Hematopoietic multipotent progenitor cell treated with erythropoietin and hydrocortisone succinate and interleukin-3 and kit ligand, for 8 days (in vitro differentiated cells): ENCODE measurements at regions not wholly inside any gene's neighbourhood (a gene's known extent, or its start where the extent isn't known, plus 50 kb on each side); places are given as distances from the start of the nearest gene placed in this dataset.

Experiments
- DNase-seq: peaks from one replicate; pipeline ENCODE4 v3.0.0-alpha.2; 2015

GRCh38 chr11:134677891-134678551 is 266.0 kb upstream of the B3GAT1 start:
- DNase-seq = no peak

- DNase-seq = no peak
These were observed 265.4 kb upstream of the B3GAT1 start for GRCh38 chr11:134677397-134677822.

GRCh38 chr11:134676516-134677287 is 264.7 kb upstream of the B3GAT1 start:
- no peak for DNase-seq

DNA sequence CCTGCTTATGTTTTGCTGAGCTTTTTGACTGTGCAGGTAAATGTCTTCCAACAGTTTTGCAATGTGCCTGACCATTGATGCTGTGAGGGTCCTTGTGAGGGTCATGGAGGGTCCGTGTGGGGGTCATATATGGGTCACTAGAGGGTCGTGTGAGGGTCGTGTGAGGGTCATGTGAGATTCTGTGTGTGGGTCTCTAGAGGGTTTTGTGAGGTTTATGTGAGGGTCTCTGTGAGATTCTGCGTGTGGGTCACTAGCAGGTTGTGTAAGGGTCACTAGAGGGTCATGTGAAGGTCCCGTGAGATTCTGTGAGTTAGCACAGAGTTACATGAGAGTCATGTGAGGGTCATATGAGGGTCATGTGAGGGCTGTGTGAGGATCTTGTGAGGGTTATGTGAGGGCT is 263.9 kb upstream of the B3GAT1 start:
- DNase-seq = no peak

DNA sequence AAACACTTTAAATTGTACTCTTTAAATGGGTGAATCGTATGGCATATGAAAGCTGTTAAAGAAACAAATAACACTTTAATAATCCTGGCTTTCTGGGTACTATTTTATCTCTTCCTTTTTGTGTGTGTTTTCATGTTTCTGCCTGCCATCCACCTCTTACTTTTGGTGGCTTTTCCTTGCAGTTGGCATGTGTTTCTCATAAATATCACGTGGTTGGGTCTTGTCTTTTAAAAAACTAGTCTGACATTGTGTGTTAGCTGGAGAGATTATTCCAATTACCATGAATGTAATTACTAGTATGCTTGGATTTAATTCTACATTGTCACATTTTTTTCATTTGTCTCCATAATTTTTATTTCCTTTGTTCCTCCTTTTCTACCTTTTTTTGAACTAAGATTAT is 262.9 kb upstream of the B3GAT1 start:
- DNase-seq = no peak

DNA sequence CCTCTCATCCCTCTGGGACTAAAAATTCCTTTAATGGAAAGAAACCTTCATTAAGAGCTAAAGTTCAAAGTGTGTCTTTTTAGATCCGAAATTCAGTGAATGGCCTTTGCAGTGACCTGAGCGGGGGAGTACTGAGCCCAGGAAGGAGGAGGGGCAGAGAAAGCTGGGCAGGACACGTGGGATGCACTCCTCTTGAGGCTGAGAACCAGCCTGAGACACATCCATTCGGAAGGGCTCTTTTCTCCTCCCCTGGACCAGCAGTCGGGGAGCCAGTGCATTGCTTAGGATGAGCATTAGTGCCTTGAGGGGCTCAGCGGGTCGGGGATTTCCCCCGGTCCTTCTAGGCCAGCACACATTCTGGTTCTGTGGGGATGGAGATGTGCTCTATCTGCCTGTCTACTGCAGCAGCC is 258.9 kb upstream of the B3GAT1 start:
- no peak for DNase-seq

- DNase-seq = no peak
These were observed 258.3 kb upstream of the B3GAT1 start for GRCh38 chr11:134670247-134670782.

DNA sequence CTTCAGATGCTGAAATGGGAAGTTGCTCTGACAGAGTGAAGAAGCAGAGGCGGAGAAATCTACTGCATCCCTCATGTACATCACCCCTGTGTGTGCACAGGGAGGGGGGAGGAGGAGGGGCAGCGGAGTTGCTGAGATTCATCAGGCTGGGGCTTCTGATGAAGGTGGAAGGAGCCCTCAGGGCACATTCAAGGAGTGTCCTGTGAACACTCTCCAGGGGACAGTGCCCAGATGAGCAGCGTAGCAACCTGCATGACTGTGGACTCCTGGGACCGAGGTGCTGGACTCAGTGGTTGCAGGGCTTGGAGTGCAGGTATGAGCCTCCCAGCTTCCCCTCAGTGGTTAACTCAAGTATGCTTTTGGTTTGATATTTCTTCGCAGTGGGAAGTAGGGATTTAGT is 257.8 kb upstream of the B3GAT1 start:
- DNase-seq = no peak

DNA sequence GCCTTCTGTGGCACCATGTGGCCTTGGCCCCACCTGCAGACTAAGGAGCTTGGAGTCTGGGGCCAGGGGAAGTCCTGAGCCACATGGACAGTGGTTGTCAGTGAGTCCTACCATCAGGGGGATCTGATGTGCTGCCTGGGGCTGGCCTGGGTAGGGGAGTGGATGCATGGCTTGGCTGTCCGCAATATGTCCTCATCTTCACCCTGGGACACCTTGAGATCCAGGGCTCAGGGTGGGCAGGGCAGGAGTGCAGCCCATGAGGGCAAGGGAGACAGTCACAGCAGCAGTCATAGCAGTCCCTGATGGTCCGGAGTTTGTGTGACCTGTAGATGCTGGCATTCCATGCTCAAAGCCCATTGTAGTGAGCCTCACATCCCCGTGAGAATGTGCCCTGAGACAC is 256.8 kb upstream of the B3GAT1 start:
- no peak for DNase-seq

DNA sequence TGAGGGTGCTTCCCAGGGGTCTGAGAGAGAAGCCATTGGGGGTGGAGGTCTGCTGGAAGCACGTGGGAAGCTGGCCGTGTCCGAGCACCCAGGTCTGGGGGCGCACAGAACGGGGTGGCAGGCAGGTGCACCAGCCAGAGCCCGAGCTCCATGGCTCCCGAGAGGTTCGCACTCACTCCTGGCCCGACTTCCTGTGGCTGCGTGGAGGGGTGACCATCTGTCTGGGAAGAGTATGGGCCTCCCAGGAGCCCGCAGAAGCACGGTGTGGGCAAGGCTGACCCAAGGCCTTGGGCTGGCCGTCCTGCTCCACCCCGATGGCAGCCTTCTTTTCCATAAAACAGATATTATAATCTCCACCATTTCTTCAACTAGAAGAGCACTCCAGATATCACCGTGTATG is 256.0 kb upstream of the B3GAT1 start:
- no peak for DNase-seq

- DNase-seq = no peak
These were observed 255.5 kb upstream of the B3GAT1 start for GRCh38 chr11:134667505-134667904.

- no peak for DNase-seq
These were observed 255.1 kb upstream of the B3GAT1 start for GRCh38 chr11:134667175-134667500.

DNA sequence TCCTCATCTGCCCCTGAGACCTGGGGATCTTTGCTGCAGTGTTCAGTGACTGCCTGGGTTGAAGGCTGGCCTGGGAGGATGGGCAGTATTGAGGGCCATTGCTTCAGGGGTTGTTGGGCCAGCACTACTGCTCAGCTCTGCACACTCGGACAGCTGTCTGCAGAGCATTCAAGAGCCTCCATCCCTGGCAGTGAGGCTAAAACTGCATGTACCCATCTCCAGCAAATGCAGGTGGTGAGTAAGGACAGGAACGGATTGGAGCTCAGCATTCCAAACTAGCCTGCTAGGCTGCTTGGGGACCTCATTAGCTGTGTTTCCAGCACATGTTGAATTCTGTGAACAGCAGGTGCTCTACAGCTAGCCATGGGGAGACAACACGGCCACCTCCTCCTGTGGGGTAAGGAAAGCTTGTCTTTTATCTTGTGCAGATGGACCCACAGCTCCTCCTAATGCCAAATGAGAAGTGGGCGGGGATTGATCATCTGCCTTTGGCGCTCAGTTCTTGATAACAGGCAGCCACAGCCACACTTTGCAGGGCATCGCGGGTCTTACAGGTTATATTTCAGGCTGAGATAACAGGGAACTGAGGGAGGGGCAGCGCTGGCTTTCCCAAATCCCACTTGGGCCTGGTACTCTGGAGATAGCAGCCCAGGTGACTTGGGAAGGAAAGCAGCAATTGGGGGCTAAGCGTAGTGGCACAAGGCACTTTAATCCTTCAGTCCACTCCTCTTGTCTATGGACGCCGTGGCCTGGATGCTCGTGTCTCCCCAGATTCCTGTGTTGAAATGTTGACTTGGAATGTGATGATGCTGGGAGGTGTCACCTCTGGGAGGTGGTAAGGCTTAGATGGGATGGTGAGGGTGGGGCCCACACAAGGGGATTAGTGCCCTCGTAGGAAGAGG is 254.5 kb upstream of the B3GAT1 start:
- no peak for DNase-seq

- no peak for DNase-seq
These were observed 253.7 kb upstream of the B3GAT1 start for GRCh38 chr11:134665571-134666270.

DNA sequence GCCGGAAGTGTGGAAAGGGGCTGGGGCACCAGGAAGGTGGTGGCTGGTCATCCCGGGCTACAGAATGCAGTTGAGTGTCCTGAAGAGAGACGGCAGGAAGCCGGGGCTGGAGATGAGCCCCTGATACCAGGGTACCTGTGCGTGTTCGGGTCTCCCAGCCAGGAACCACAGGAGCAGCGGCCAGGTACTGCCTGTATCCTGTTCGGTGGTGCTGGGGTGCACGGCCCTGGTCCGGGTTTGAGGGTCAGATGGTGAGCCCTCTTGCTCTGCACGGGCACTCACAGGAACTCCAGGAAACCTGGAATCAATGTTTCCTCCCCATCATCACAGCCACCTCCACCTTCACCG is 253.1 kb upstream of the B3GAT1 start:
- no peak for DNase-seq

DNA sequence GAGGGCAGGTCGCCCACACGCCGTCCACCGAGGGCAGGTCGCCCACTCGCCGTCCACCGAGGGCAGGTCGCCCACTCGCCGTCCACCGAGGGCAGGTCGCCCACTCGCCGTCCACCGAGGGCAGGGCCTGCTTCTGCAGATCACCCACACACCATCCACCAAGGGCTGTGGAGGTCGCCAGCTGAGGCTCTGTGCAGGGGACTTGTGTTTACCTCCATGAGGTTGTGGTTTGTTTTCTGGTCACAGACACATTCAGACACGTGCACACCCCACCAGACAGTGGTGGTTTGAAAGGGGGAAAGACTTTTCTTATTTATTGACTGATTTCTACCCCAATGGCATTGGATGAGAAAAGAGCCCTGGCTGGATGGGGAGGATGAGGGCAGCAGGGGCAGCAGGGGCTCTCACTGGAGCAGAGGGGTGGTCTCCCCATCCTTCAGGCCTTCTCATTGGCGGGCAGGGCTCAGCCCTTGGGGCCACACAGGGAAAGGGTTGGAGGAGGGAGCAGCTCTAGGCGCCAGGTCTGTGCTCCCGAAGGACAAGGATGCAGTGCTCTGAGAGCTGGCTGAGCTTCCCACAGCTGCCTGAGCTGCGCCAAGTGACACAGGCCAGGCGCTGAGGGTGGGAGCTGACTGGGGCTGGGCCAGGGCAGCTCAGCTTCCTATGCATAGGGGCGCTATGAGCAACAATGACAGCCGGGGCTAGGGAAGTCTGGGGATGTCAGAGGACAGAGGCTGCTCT is 252.6 kb upstream of the B3GAT1 start:
- DNase-seq = no peak

DNA sequence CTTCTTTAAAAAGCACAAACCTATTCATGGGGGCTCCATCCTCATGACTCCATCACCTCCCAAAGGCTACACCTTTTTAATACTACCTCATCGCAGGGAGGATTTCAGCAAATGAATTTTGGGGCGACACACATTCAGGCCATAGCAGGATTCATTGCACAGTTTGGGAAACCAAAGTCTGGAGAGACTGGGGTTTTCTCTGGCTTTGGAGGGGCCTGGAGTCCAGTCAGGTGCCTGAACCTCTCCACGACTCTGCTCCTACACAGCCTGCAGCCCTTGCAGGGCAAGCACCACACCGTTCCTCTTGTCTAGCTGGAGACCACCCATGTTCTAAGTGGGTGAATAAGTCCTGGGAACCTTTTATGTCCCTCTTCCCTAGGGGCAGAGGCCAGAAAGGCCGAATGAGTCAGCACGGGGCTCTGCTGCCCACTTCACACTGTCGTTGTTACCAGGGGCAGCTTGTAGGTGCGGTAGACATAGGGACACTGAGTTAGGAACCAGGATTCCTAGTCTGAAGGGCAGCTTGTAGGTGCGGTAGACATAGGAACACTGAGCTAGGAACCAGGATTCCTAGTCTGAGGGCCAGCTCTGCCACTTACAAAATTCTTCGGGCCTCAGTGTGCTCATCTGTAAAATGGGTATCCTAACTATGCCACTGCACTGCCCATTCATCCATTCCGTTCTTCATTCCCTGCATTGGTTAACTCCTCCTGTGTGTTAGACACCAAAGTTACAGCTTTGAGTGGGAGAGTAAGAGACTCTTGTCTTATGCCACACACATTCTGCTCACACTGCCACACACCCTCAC is 251.7 kb upstream of the B3GAT1 start:
- DNase-seq = no peak

DNA sequence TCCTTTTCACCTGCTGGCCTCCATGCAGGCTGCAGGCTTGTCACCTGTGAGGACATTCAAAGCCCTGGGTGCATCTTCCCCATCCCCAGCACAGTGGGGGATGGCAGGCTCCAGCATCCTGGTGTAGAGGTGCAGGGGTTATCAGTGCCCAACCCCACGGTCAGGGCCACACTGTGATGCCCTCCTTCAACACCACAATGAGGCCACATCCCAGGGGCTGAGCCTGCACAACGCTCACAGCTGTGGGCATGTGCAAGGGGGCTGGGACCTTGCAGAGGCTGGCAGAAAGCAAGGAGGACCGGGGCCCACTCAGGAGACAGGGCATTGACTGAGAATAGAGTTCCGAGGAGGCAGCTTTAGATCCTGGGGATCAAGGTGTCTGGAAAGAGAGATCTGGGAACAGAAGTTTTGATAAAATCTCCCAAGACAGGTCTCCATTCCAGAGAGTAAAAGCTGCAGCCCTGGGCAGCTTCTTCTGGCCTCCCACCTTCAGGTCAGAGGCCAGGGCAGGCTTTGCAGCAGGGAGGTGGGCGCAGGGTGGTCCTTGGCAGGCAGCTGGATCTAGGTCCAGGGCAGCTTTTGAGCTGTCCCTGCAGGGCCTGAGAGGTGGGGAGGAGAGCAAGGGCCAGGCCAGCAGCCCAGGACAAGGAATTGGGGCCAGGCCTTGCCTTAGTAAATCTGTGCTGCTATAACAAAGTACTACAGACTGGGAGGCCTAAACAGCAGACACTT is 250.8 kb upstream of the B3GAT1 start:
- DNase-seq = no peak

GRCh38 chr11:134661660-134662059 is 249.6 kb upstream of the B3GAT1 start:
- DNase-seq = no peak

DNA sequence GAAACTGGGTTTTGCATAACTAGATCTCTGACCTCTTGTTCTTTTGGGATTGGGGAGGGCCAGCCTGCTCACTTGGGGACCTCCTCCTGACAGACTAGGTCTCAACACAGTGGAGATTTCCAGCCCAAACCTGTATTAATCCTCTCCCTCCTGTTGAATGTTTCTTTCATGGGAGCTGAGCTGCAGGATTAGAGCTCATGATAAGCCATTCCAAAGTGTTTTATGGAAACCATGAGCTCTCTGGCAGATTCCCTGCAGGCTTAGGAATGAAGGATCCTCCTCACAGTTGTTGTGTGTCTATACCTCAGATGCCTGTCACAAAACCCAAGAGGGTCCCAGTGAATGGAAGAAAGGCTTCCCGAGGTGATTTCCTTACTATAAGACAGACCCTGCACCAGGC is 248.4 kb upstream of the B3GAT1 start:
- DNase-seq = no peak

GRCh38 chr11:134659882-134660281 is 247.8 kb upstream of the B3GAT1 start:
- DNase-seq = no peak
